SK-N-MC (cell line): ENCODE measurements at regions not wholly inside any gene's neighbourhood (a gene's known extent, or its start where the extent isn't known, plus 50 kb on each side); places are given as distances from the start of the nearest gene placed in this dataset.

Experiments used
- DNase-seq: peaks from one replicate; pipeline ENCODE4 v3.0.0-alpha.2; 2011; ENCODE audit warnings: low read depth, low spot score
- H3K27ac ChIP-seq: fragments of 200-600 bp; sonication (generic); 2 replicates; pipeline ENCODE4 v1.5.1; 2016; ENCODE audit warnings: mixed run types
- H3K36me3 ChIP-seq: fragments of 200-600 bp; sonication (generic); 2 replicates; pipeline ENCODE4 v1.6.1; 2017; ENCODE audit warnings: antibody characterized with exemption, low read length, mixed read lengths; ENCODE audit not compliant: insufficient read depth
- H3K4me3 ChIP-seq: fragments of 200-600 bp; sonication (generic); 2 replicates; pipeline ENCODE4 v1.5.1; 2016
- H3K9ac ChIP-seq: fragments of 200-600 bp; sonication (generic); 2 replicates; pipeline ENCODE4 v1.8.0; 2017; ENCODE audit warnings: mixed run types, mixed read lengths; ENCODE audit not compliant: insufficient read length
- H3K9me3 ChIP-seq: fragments of 200-600 bp; sonication (generic); 2 replicates; pipeline ENCODE4 v1.6.1; 2017; ENCODE audit warnings: low read depth, mild to moderate bottlenecking, antibody characterized with exemption, low read length, moderate library complexity, mixed read lengths
- EZH2 ChIP-seq: fragments of 200-600 bp; sonication (generic); IDR thresholded peaks from one replicate; pipeline ENCODE4 v1.6.1; 2017; ENCODE audit warnings: antibody characterized with exemption
- FOXP2 ChIP-seq: optimal IDR thresholded peaks from 2 replicates; pipeline ENCODE3; 2011; ENCODE audit warnings: mild to moderate bottlenecking, moderate library complexity; ENCODE audit not compliant: insufficient read depth; ENCODE audit errors: extremely low read length, control extremely low read depth
- POLR2AphosphoS5 ChIP-seq: IDR thresholded peaks from 2 replicates; pipeline ENCODE4 v1.6.1; 2012; ENCODE audit warnings: mild to moderate bottlenecking, low read depth, low read length, borderline replicate concordance

GRCh38 chr20:7703551-7703961 is 236.7 kb downstream of the HAO1 start:
- no peaks in the 10 kb centered on the region for H3K36me3 ChIP-seq
- no peak overlapping the region for H3K27ac ChIP-seq
- no peak for DNase-seq
- H3K9ac ChIP-seq, result no peak overlapping the region
- H3K4me3 ChIP-seq, result no peak overlapping the region
- H3K9me3 ChIP-seq, result no peaks in the 10 kb centered on the region
- no peak for TF ChIP-seq EZH2
- no peak for TF ChIP-seq POLR2AphosphoS5
- TF ChIP-seq FOXP2, result no peak

- DNase-seq, result no peak
- H3K27ac ChIP-seq, result no peak overlapping the region
- no peak for TF ChIP-seq FOXP2
- TF ChIP-seq POLR2AphosphoS5, result no peak
- TF ChIP-seq EZH2, result no peak
Observed at GRCh38 chr20:7703996-7704395, 236.3 kb downstream of the HAO1 start.

GRCh38 chr20:7708112-7708511 is 232.1 kb downstream of the HAO1 start:
- DNase-seq, result no peak
- H3K27ac ChIP-seq, result no peak overlapping the region
- no peak overlapping the region for H3K4me3 ChIP-seq
- TF ChIP-seq POLR2AphosphoS5, result no peak
- no peak for TF ChIP-seq EZH2
- no peak for TF ChIP-seq FOXP2
- H3K9me3 ChIP-seq, result no peaks in the 10 kb centered on the region
- H3K36me3 ChIP-seq, result no peaks in the 10 kb centered on the region
- no peak overlapping the region for H3K9ac ChIP-seq

More at GRCh38 chr20:7703996-7704395, 236.3 kb downstream of the HAO1 start:
- no peak overlapping the region for H3K9ac ChIP-seq
- H3K4me3 ChIP-seq, result no peak overlapping the region
- no peaks in the 10 kb centered on the region for H3K9me3 ChIP-seq
- no peaks in the 10 kb centered on the region for H3K36me3 ChIP-seq

- H3K9me3 ChIP-seq, result no peaks in the 10 kb centered on the region
- TF ChIP-seq FOXP2 (no peak), POLR2AphosphoS5 (no peak), EZH2 (no peak)
- no peak overlapping the region for H3K9ac ChIP-seq
- H3K27ac ChIP-seq, result no peak overlapping the region
- no peak overlapping the region for H3K4me3 ChIP-seq
- DNase-seq, result no peak
- H3K36me3 ChIP-seq, result no peaks in the 10 kb centered on the region
Observed at GRCh38 chr20:7708782-7709181, 231.5 kb downstream of the HAO1 start.

GRCh38 chr20:7710440-7710839 is 229.8 kb downstream of the HAO1 start:
- H3K9me3 ChIP-seq, result no peaks in the 10 kb centered on the region
- no peak for DNase-seq
- no peaks in the 10 kb centered on the region for H3K36me3 ChIP-seq
- TF ChIP-seq EZH2 (no peak), FOXP2 (no peak), POLR2AphosphoS5 (no peak)
- no peak overlapping the region for H3K4me3 ChIP-seq
- no peak overlapping the region for H3K9ac ChIP-seq
- no peak overlapping the region for H3K27ac ChIP-seq

- Histone ChIP-seq H3K27ac (no peak overlapping the region), H3K4me3 (no peak overlapping the region), H3K9ac (no peak overlapping the region), H3K36me3 (no peaks in the 10 kb centered on the region), H3K9me3 (no peaks in the 10 kb centered on the region)
- no peak for DNase-seq
- no peak for TF ChIP-seq FOXP2
Observed at GRCh38 chr20:7712661-7713060, 227.6 kb downstream of the HAO1 start.

- DNase-seq, result no peak
- TF ChIP-seq FOXP2 (no peak), POLR2AphosphoS5 (no peak), EZH2 (no peak)
- no peak overlapping the region for H3K4me3 ChIP-seq
- H3K9me3 ChIP-seq, result no peaks in the 10 kb centered on the region
- no peaks in the 10 kb centered on the region for H3K36me3 ChIP-seq
- no peak overlapping the region for H3K27ac ChIP-seq
- H3K9ac ChIP-seq, result no peak overlapping the region
Observed at GRCh38 chr20:7714549-7714948, 225.7 kb downstream of the HAO1 start.

- Histone ChIP-seq H3K9ac (no peak overlapping the region), H3K4me3 (no peak overlapping the region), H3K27ac (no peak overlapping the region), H3K9me3 (no peaks in the 10 kb centered on the region), H3K36me3 (no peaks in the 10 kb centered on the region)
- DNase-seq, result no peak
- TF ChIP-seq EZH2 (no peak), POLR2AphosphoS5 (no peak), FOXP2 (no peak)
Observed at GRCh38 chr20:7716286-7716972, 223.8 kb downstream of the HAO1 start.

GRCh38 chr20:7722564-7722963 is 217.7 kb downstream of the HAO1 start:
- Histone ChIP-seq H3K4me3 (no peak overlapping the region), H3K27ac (no peak overlapping the region), H3K36me3 (no peaks in the 10 kb centered on the region), H3K9me3 (no peaks in the 10 kb centered on the region), H3K9ac (no peak overlapping the region)
- TF ChIP-seq FOXP2 (no peak), POLR2AphosphoS5 (no peak), EZH2 (no peak)
- DNase-seq, result no peak
